NCI-H2227 treated with DMSO at 0.1 percent for 48 hours (cell line): ENCODE measurements at regions not wholly inside any gene's neighbourhood (a gene's known extent, or its start where the extent isn't known, plus 50 kb on each side); places are given as distances from the start of the nearest gene placed in this dataset.
"Not testable (repeated sequence)": the region's sequence is repeated elsewhere in the genome, so short reads cannot be mapped to it uniquely, and the experiment has no call there.

Experiments used
- DNase-seq: peaks from one replicate; lab custom pipeline; 2025; lab: John Stamatoyannopoulos, UW

DNA sequence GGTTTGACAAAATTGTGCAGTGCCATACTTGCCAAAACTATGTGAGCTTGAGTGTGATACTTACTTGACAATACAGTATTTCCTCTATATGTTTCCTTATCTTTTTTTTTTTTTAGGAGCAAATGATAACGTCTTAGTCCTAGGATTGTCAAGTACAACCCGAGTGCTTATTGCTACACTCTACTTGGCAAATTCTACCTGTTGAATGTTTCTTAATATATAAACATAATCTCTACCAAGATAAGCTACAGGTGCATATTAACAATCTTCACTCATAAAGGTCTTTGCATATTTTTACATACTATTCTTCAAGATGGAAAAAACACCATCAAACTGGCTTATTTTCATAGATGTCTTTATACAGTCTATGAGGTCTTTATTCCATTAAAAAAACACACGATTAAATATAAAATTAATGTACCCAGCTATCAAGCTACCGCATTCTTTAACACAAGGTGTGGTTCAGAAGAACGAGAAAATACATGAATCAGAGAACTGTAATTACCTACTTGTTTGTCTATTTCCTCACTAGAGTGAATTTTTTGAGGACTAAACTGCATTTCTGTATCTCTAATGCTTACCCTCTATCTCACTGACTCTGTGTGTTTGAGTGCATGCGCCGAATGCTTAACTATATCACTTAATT, 76.1 kb upstream of the PDSS1 start:
- no peak for DNase-seq

DNA sequence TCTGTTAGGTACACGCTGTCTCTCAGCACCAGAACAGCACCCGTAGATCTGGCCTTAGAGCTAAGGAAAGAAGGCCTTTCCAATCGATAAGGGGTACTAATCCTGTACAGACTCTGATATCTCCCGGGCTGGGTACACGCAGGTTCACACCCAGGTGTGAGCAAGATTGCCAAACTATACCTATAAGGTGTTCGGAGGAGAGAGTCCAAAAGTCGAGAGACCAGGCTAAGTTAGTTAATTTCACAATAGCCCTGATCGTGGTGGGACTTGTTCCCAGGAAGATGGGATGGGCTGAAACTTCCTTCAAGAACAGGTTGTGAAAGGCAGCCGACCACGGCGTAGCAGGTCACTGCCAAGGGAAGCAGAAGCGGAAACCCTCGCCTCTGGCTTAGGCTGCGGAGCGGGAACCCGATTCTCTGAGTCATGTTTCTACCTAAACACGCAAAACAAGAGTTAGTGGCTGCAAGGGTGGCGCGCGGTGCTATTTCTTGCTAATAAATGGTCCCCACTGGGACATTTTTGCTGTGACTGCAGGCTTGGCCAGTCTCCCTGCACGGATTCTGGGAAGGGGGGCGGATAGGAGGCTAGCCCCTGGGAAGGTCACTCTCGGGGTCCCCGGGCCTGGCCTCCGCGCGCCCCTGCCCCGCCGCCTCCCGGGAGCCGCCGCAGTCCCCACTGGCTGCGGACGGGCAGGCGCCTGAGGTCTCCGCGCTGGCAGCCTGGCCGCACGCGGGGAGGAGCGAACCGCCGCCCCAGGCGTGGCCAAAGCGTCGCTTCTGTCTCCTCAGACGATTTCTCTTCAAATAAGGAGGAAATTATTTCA, 75.4 kb upstream of the PDSS1 start:
- DNase-seq = peak; percentile 17

DNA sequence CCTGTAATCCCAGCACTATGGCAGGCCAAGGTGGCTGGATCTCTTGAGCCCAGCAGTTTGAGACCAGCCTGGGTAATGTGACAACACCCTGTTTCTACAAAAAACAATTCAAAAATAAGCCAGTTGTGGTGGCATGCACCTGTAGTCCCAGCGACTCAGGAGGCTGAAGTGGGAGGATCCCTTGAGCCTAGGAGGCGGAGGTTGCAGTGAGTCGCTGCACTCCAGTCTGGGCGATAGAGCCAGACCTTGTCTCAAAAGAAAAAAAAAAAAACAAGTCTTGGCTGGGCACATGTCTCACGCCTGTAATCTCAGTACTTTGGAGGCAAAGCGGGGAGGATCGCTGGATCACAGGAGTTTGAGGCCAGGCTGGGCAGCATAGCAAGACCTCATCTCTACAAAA, 74.6 kb upstream of the PDSS1 start:
- no peak for DNase-seq

DNA sequence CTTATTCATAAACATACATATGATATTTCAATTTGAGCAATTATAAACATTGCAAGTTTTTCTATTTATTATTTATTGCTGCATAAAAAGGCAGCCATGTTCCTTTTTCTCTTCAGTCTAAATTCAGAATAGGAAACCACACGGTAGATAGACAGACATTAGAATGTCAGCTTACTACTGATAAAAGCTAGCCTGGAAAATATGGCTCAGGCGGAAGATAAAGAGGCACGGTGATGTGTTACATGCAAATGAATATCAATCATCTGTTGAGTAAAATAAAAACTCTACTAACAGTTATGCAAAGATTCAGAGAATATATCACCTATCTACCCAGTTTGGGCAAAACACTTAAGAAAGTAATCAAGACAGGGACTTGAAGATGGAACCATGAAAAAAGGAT, 73.5 kb upstream of the PDSS1 start:
- DNase-seq = no peak

DNA sequence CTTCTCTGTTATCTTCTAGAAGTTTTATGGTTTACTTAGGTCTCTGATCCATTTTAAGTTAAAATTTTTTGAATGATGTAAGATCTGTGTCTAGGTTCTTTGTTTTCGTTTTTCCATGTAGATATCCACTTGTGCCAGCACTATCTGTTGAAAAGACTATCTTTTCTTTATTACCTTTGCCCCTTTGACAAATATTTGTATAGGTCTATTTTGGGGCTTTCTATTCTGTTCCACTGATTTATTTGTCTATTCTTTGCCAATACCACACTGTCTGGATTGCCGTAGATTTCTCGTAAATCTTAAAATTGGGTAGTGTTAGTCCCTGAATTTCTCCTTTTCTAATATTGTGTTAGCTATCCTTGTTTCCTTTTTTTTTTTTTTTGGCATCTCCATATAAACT, 71.4 kb upstream of the PDSS1 start:
- DNase-seq = no peak

DNA sequence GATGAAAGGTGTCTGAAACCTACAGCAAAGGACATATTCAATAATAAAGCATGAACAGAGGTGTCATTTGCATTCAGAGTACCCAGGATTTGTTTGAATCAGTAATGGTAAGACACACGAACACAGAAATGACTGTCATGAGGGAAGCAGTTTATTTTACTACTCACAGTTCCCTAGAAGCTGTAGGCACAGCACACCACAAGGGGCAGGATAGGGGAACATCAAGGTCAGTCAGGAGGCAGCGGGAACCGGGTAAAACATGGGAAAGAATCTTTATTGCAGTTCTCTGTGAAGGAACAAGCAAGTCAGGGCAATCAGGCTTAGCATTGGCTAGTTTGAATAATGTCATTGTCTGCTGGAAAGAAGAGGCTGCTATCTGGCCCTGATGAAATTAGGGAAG, 70.2 kb upstream of the PDSS1 start:
- no peak for DNase-seq

DNA sequence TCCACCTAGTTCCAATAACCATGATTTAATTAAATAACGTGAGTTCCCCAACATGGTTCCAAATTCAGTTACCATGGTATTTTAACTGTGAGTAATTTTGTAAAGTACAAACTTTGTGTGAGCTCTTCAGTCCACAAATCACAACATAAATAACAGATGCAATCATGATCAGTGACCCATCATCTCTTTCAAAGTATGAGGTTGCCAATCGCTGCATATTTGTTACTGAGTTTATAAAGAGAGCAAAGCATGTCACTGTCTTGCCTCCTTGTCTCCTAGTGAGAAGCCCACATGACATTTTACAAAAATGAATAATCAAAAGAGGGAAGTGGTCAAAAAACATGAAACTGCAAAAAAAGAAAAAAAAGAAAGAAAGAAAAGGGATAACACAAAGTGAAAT, 69.1 kb upstream of the PDSS1 start:
- no peak for DNase-seq

DNA sequence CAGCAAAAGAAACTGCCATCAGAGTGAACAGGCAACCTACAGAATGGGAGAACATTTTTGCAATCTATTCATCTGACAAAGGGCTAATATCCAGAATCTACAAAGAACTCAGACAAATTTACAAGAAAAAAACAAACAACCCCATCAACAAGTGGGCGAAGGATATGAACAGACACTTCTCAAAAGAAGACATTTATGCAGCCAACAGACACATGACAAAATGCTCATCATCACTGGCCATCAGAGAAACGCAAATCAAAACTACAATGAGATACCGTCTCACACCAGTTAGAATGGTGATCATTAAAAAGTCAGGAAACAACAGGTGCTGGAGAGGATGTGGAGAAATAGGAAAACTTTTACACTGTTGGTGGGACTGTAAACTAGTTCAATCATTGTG, 65.3 kb upstream of the PDSS1 start:
- DNase-seq = not testable (repeated sequence)

DNA sequence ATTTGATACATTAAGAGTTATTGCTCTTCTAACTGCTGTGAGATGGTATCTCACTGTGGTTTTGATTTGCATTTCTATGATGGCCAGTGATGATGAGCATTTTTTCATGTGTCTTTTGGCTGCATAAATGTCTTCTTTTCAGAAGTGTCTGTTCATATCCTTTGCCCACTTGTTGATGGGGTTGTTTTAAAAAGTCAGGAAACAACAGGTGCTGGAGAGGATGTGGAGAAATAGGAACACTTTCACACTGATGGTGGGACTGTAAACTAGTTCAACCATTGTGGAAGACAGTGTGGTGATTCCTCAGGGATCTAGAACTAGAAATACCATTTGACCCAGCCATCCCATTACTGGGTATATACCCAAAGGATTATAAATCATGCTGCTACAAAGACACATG, 63.4 kb upstream of the PDSS1 start:
- DNase-seq = not testable (repeated sequence)

DNA sequence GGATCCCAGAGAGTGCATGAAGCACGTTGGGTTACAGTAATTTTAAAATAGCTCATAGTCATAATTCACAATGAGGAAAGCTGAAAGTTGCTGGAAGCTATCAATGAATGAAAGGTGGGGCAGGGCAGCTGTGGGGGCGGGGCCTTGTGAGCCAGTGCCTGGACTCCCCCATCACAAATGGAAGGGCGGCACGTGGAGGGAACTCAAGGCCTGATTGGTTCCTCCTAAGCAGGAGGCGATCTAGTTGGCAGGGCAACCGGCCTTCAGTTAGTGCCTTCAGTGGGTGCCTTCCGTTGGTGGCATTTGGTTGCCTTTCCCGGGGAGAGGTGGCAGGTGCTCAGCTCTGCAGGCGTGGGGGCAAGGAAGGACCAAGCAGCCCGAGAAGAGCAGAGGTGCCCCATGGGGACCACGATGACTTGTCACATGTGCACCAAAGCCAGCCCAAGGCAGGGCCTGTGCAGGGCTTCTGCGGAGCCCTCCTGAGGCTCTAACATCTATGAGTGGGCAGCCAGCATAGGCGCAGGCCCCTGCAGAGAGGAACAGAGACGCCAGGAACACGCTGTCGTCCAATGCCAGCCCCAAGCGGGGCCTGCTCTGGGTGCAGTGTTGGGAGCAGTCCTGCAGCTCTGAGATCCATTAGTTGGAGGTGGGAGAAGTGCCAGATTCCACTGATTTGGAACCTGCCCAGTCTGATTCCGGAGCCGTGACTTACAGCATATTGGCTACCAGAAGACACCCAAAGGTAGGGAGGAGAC, 59.8 kb upstream of the PDSS1 start:
- DNase-seq = no peak

DNA sequence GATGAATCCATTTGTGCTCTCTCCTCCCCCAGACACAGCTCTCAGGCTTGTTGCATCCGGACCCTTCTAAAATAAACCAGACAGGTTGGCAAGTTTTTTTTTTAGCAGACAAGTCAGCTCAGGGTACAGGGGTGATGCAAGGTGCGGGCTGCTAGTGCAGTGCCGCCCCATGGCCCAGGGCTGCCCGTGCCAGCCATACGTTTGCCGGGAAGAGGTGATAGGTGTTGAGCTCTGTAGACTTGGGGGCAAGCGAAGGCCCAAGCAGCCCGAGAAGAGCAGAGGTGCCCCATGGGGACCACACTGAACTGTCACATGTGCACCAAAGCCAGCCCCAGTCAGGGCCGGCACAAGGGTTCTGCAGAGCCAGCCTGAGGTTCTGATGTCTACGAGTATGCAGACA, 57.1 kb upstream of the PDSS1 start:
- no peak for DNase-seq

DNA sequence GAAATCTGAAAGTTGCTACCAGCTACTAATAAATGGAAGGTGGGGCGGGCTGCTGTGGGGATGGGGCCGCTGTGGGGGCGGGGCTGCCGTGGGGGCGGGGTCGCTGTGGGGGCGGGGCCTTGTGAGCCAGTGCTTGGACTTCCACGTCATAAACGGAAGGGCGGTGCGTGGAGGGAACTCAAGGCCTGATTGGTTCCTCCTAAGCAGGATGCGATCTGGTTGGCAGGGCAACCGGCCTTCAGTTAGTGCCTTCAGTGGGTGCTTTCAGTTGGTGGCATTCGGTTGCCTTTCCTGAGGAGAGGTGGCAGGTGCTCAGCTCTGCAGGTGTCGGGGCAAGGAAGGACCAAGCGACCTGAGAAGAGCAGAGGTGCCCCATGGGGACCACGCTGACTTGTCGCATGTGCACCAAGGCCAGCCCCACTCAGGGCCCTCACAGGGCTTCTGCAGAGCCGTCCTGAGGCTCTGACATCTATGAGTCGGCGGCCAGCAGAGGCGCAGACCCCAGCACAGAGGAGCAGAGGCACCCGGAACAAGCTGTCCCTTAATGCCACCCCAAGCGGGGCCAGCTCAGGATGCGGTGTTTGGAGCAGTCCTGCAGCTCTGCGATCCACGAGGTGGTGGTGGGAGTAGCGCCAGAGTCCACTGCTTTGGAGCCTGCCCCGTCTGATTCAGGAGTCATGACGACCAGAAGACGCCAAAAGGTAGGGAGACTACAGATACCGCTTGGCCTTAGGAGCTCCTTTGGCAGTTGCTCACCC, 54.4 kb upstream of the PDSS1 start:
- peak; percentile 34 for DNase-seq

DNA sequence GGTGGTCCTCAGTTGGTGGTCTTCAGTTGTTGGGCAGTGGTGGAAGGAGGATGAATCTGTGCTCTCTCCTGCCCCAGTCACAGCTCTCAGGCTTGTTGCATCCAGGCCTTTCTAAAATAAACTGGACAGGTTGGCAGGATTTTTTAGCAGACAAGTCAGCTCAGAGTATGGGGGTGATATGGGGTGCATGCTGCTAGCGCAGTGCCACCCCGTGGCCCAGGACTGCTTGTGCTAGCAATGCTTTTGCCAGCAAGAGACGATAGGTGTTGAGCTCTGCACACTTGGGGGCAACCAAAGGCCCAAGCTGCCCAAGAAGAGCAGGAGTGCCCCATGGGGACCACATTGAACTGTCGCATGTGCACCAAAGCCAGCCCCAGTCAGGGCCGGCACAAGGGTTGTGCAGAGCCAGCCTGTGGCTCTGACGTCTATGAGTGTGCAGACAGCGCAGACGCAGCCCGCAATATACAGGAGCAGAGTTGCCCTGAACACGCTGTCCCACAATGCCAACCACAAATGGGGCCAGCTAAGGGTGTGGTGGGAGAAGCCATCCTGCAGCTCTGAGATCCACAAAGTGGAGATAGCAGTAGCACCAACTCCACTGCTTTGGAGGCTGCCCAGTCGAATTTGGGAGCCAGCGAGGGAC, 49.8 kb upstream of the PDSS1 start:
- DNase-seq = no peak
